GM23338 (cell line): ENCODE measurements at regions not wholly inside any gene's neighbourhood (a gene's known extent, or its start where the extent isn't known, plus 50 kb on each side); places are given as distances from the start of the nearest gene placed in this dataset.
A peak's percentile ranks its signal among the peaks of the same experiment; 100 is the strongest.
"Not testable (repeated sequence)": the region's sequence is repeated elsewhere in the genome, so short reads cannot be mapped to it uniquely, and the experiment has no call there.

Experiments
- ATAC-seq: fragments of 200-7000 bp; cut with Tn5 transposase; 3 replicates; pipeline ENCODE4 v1.9.1; 2020
- DNase-seq: peaks from one replicate; pipeline ENCODE4 v3.0.0-alpha.2; 2015; ENCODE audit warnings: low spot score
- H2AFZ ChIP-seq: fragments of 200-600 bp; sonication (generic); 2 replicates; pipeline ENCODE4 v1.8.0; 2016; ENCODE audit warnings: antibody characterized with exemption, mild to moderate bottlenecking, moderate library complexity
- H3F3A ChIP-seq: fragments of 200-600 bp; sonication (generic); replicated peaks from 2 replicates; pipeline ENCODE4 v1.8.0; 2017; ENCODE audit warnings: antibody characterized with exemption, mixed run types, low read depth
- H3K27ac ChIP-seq: fragments of 200-600 bp; sonication (generic); 2 replicates; pipeline ENCODE4 v1.6.1; 2016; ENCODE audit warnings: low read depth
- H3K27me3 ChIP-seq: fragments of 200-600 bp; sonication (generic); 2 replicates; pipeline ENCODE4 v1.8.0; 2016; ENCODE audit warnings: mild to moderate bottlenecking, mixed run types, moderate library complexity; ENCODE audit not compliant: insufficient read depth
- H3K36me3 ChIP-seq: fragments of 200-600 bp; sonication (generic); 2 replicates; pipeline ENCODE4 v1.8.0; 2016; ENCODE audit warnings: mild to moderate bottlenecking; ENCODE audit not compliant: insufficient read depth
- H3K4me1 ChIP-seq: fragments of 200-600 bp; sonication (generic); 2 replicates; pipeline ENCODE4 v1.8.0; 2016; ENCODE audit warnings: mild to moderate bottlenecking, moderate library complexity; ENCODE audit not compliant: insufficient read depth
- H3K4me2 ChIP-seq: fragments of 200-600 bp; sonication (generic); 2 replicates; pipeline ENCODE4 v1.7.1; 2017; ENCODE audit warnings: mixed run types
- H3K4me3 ChIP-seq: fragments of 200-600 bp; sonication (generic); 2 replicates; pipeline ENCODE4 v1.6.1; 2016; ENCODE audit warnings: mixed run types
- H3K79me2 ChIP-seq: fragments of 200-600 bp; sonication (generic); replicated peaks from 2 replicates; pipeline ENCODE4 v1.8.0; 2017; ENCODE audit warnings: mild to moderate bottlenecking; ENCODE audit not compliant: insufficient read depth
- H3K9me2 ChIP-seq: fragments of 200-600 bp; sonication (generic); 2 replicates; pipeline ENCODE4 v1.8.0; 2017; ENCODE audit not compliant: insufficient read depth
- H4K20me1 ChIP-seq: fragments of 200-600 bp; sonication (generic); replicated peaks from 2 replicates; pipeline ENCODE4 v1.8.0; 2017; ENCODE audit warnings: mild to moderate bottlenecking; ENCODE audit not compliant: insufficient read depth
- H3K27ac Mint-ChIP-seq: 2 replicates; pipeline ENCODE4 v1.8.0; 2020; ENCODE audit warnings: inconsistent platforms, mild to moderate bottlenecking, moderate library complexity, mixed read lengths
- H3K27me3 Mint-ChIP-seq: 3 replicates; pipeline ENCODE4 v1.8.0; 2022; ENCODE audit warnings: low read depth, mild to moderate bottlenecking, moderate library complexity, mixed read lengths, inconsistent platforms; ENCODE audit not compliant: insufficient read depth, poor library complexity
- H3K36me3 Mint-ChIP-seq: 3 replicates; pipeline ENCODE4 v1.8.0; 2021; ENCODE audit warnings: low read depth, mild to moderate bottlenecking, inconsistent platforms, moderate library complexity, mixed read lengths
- H3K4me1 Mint-ChIP-seq: 3 replicates; pipeline ENCODE4 v1.8.0; 2020; ENCODE audit warnings: mild to moderate bottlenecking, inconsistent platforms, mixed read lengths
- H3K4me3 Mint-ChIP-seq: 3 replicates; pipeline ENCODE4 v1.8.0; 2021; ENCODE audit warnings: moderate library complexity, mild to moderate bottlenecking, inconsistent platforms, mixed read lengths
- H3K9me3 Mint-ChIP-seq: 3 replicates; pipeline ENCODE4 v1.8.0; 2020; ENCODE audit warnings: moderate library complexity, mild to moderate bottlenecking, inconsistent platforms, mixed read lengths
- CREB1 ChIP-seq: fragments of 250-450 bp; sonication (Bioruptor Pico); IDR thresholded peaks from 2 replicates; pipeline ENCODE4 v1.5.0; 2020; ENCODE audit warnings: low read depth, mild to moderate bottlenecking, moderate library complexity
- CTCF ChIP-seq, 2 experiments: fragments of 200-600 bp in 1 of 2; sonication (generic) in 1 of 2; conservative IDR thresholded peaks; 2 replicates each; pipeline versions ENCODE4 v1.5.1 to v1.6.1; 2016 to 2017; ENCODE audit warnings: antibody characterized with exemption in 2 of 2, low read depth in 2 of 2, mild to moderate bottlenecking in 2 of 2, moderate library complexity in 1 of 2
- EZH2 ChIP-seq: fragments of 200-600 bp; sonication (generic); IDR thresholded peaks from one replicate; pipeline ENCODE4 v1.8.0; 2017; ENCODE audit warnings: antibody characterized with exemption, mild to moderate bottlenecking, low read depth; ENCODE audit not compliant: unreplicated experiment
- EZH2phosphoT487 ChIP-seq: fragments of 200-600 bp; sonication (generic); IDR thresholded peaks from one replicate; pipeline ENCODE4 v1.8.1; 2018; ENCODE audit warnings: antibody characterized with exemption; ENCODE audit not compliant: unreplicated experiment
- JUNB ChIP-seq: IDR thresholded peaks from one replicate; pipeline ENCODE4 v1.6.1; 2016; ENCODE audit warnings: antibody characterized with exemption; ENCODE audit not compliant: unreplicated experiment
- NANOG ChIP-seq: IDR thresholded peaks from 2 replicates; pipeline ENCODE4 v1.6.1; 2016; ENCODE audit warnings: antibody characterized with exemption, borderline replicate concordance
- POLR2AphosphoS5 ChIP-seq: IDR thresholded peaks from 2 replicates; pipeline ENCODE4 v1.6.1; 2016; ENCODE audit warnings: antibody characterized with exemption, low read depth
- STAT1 ChIP-seq: IDR thresholded peaks from one replicate; pipeline ENCODE4 v1.6.1; 2016; ENCODE audit warnings: antibody characterized with exemption; ENCODE audit not compliant: unreplicated experiment
- ZNF114 ChIP-seq: fragments of 250-450 bp; sonication (Bioruptor Pico); IDR thresholded peaks from 2 replicates; pipeline ENCODE4 v1.5.0; 2020; ENCODE audit warnings: mild to moderate bottlenecking, moderate library complexity
- ZNF331 ChIP-seq: fragments of 250-450 bp; sonication (Bioruptor Pico); IDR thresholded peaks from 2 replicates; pipeline ENCODE4 v1.5.0; 2020; ENCODE audit warnings: low read depth, mild to moderate bottlenecking, moderate library complexity
- TF ChIP-seq, protein P1 (sequence below): IDR thresholded peaks from 2 replicates; pipeline ENCODE4 v1.6.1; 2016; ENCODE audit warnings: antibody characterized with exemption
- TF ChIP-seq, protein P2 (sequence below): IDR thresholded peaks from one replicate; pipeline ENCODE4 v1.6.1; 2018; ENCODE audit warnings: antibody characterized with exemption; ENCODE audit not compliant: unreplicated experiment

- not testable (repeated sequence) for H3F3A ChIP-seq, H3K4me3 Mint-ChIP-seq, DNase-seq, H3K79me2 ChIP-seq, H3K4me1 Mint-ChIP-seq, ATAC-seq, H3K9me3 Mint-ChIP-seq, H3K36me3 ChIP-seq, H4K20me1 ChIP-seq, H3K4me3 ChIP-seq, H3K36me3 Mint-ChIP-seq, H3K27ac ChIP-seq, H3K9me2 ChIP-seq, H3K4me2 ChIP-seq, H3K27me3 Mint-ChIP-seq, H3K27me3 ChIP-seq, H3K27ac Mint-ChIP-seq, H3K4me1 ChIP-seq
- H2AFZ ChIP-seq = peak overlapping the region; percentile 44
These were observed 266.5 kb upstream of the C9orf72 start for GRCh38 chr9:27839767-27840166.

DNA sequence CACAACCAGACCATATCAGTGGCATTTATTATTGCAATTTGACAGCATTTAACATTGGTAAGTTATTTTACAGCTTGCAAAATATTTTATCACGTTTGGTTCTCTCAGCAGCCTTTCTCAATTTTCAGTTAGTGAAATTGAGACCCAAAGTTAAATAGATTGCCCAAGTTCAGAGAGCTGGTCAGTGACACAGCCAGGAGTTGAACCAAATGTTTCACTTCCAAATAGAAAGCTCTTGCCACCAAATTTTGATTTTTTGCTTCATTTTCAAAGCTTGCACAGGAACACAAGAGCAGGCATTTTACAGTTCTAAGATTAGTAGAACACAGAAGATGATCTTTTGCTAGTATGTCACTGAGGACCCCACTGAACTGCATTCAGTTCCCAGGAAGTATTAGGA, 271.5 kb upstream of the C9orf72 start:
- no peak overlapping the region for H3K27ac ChIP-seq
- no peaks in the 10 kb centered on the region for H3K9me2 ChIP-seq
- H3K36me3 ChIP-seq = no peaks in the 10 kb centered on the region
- no peaks in the 10 kb centered on the region for H3F3A ChIP-seq
- H2AFZ ChIP-seq = peak overlapping the region; percentile 23; the same call in 1 of the 2 replicates
- H3K4me3 ChIP-seq = no peak overlapping the region
- no peak overlapping the region for H3K4me2 ChIP-seq
- DNase-seq (no peak), ATAC-seq (no peak)
- no peaks in the 10 kb centered on the region for H3K4me1 ChIP-seq
- H3K27ac Mint-ChIP-seq = no peak overlapping the region
- H3K4me3 Mint-ChIP-seq = no peak overlapping the region
- no peaks in the 10 kb centered on the region for H4K20me1 ChIP-seq
- no peaks in the 10 kb centered on the region for H3K27me3 Mint-ChIP-seq
- H3K4me1 Mint-ChIP-seq = peaks cover 4% of the 10 kb centered on the region
- no peaks in the 10 kb centered on the region for H3K27me3 ChIP-seq
- no peaks in the 10 kb centered on the region for H3K9me3 Mint-ChIP-seq
- H3K79me2 ChIP-seq = no peaks in the 10 kb centered on the region
- no peaks in the 10 kb centered on the region for H3K36me3 Mint-ChIP-seq
- TF ChIP-seq ZNF331 (CRISPR knock-in tag) (no peak), NANOG (no peak), STAT1 (no peak), EZH2 (no peak), CTCF (conservative IDR thresholded peaks at IDR 0.05; ENCODE audit: low read depth in 2 of 2) (no peak), JUNB (no peak), CREB1 (no peak), ZNF114 (no peak), EZH2phosphoT487 (no peak), POLR2AphosphoS5 (no peak)
- TF ChIP-seq, protein P1, sequence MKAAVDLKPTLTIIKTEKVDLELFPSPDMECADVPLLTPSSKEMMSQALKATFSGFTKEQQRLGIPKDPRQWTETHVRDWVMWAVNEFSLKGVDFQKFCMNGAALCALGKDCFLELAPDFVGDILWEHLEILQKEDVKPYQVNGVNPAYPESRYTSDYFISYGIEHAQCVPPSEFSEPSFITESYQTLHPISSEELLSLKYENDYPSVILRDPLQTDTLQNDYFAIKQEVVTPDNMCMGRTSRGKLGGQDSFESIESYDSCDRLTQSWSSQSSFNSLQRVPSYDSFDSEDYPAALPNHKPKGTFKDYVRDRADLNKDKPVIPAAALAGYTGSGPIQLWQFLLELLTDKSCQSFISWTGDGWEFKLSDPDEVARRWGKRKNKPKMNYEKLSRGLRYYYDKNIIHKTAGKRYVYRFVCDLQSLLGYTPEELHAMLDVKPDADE = no peak
- TF ChIP-seq, protein P2, sequence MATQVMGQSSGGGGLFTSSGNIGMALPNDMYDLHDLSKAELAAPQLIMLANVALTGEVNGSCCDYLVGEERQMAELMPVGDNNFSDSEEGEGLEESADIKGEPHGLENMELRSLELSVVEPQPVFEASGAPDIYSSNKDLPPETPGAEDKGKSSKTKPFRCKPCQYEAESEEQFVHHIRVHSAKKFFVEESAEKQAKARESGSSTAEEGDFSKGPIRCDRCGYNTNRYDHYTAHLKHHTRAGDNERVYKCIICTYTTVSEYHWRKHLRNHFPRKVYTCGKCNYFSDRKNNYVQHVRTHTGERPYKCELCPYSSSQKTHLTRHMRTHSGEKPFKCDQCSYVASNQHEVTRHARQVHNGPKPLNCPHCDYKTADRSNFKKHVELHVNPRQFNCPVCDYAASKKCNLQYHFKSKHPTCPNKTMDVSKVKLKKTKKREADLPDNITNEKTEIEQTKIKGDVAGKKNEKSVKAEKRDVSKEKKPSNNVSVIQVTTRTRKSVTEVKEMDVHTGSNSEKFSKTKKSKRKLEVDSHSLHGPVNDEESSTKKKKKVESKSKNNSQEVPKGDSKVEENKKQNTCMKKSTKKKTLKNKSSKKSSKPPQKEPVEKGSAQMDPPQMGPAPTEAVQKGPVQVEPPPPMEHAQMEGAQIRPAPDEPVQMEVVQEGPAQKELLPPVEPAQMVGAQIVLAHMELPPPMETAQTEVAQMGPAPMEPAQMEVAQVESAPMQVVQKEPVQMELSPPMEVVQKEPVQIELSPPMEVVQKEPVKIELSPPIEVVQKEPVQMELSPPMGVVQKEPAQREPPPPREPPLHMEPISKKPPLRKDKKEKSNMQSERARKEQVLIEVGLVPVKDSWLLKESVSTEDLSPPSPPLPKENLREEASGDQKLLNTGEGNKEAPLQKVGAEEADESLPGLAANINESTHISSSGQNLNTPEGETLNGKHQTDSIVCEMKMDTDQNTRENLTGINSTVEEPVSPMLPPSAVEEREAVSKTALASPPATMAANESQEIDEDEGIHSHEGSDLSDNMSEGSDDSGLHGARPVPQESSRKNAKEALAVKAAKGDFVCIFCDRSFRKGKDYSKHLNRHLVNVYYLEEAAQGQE = no peak
